IMR-90 (cell line): ENCODE measurements at regions not wholly inside any gene's neighbourhood (a gene's known extent, or its start where the extent isn't known, plus 50 kb on each side); places are given as distances from the start of the nearest gene placed in this dataset.
"Not testable (repeated sequence)": the region's sequence is repeated elsewhere in the genome, so short reads cannot be mapped to it uniquely, and the experiment has no call there.

Experiments used
- ATAC-seq: fragments of 200-7000 bp; cut with Tn5 transposase; 2 replicates; pipeline ENCODE4 v1.9.1; 2020; ENCODE audit warnings: low read depth, mild to moderate bottlenecking, moderate library complexity
- BruUV-seq: library from RNA; stranded (reverse); fragments of 400-500 nt; replicated peaks from 2 replicates; lab custom pipeline; 2021; lab: Mats Ljungman, UMichigan
- CTCF ChIA-PET: fragments of 300-600 bp; formaldehyde crosslinking; extraction: SDS; loops from one replicate; lab custom pipeline; 2021; ENCODE audit warnings: antibody characterized with exemption; lab: Yijun Ruan, JAX
- POLR2A ChIA-PET: fragments of 300-600 bp; sonication (Branson Sonifier 250); formaldehyde crosslinking; loops from one replicate; lab custom pipeline; 2022; ENCODE audit warnings: antibody characterized with exemption; ENCODE audit not compliant: unreplicated experiment; lab: Charles Lee
- DNase-seq: peaks from one replicate; pipeline ENCODE4 v3.0.0; 2013
- H2AFZ ChIP-seq: replicated peaks from 2 replicates; pipeline ENCODE3; 2013; ENCODE audit warnings: low read length, mild to moderate bottlenecking; ENCODE audit not compliant: poor library complexity
- H2AK5ac ChIP-seq: 2 replicates; pipeline ENCODE4 v1.6.1; 2013; ENCODE audit warnings: low read depth, low read length, inconsistent platforms
- H2AK9ac ChIP-seq: replicated peaks from 2 replicates; pipeline ENCODE3; 2013; ENCODE audit warnings: mild to moderate bottlenecking, low read depth, low read length, moderate library complexity; ENCODE audit not compliant: poor library complexity
- H2BK120ac ChIP-seq: 2 replicates; pipeline ENCODE4 v1.6.1; 2013; ENCODE audit warnings: low read depth, low read length, inconsistent platforms
- H2BK15ac ChIP-seq: 3 replicates; pipeline ENCODE4 v1.6.1; 2013; ENCODE audit warnings: low read depth, low read length, inconsistent platforms
- H2BK20ac ChIP-seq: 2 replicates; pipeline ENCODE4 v1.6.1; 2013; ENCODE audit warnings: low read depth, mild to moderate bottlenecking, inconsistent platforms, low read length, moderate library complexity
- H2BK5ac ChIP-seq: 2 replicates; pipeline ENCODE4 v1.6.1; 2013; ENCODE audit warnings: mild to moderate bottlenecking, low read depth, low read length, inconsistent platforms; ENCODE audit not compliant: poor library complexity, severe bottlenecking
- H3K14ac ChIP-seq: replicated peaks from 2 replicates; pipeline ENCODE4 v1.6.1; 2013; ENCODE audit warnings: low read depth, low read length, inconsistent platforms
- H3K18ac ChIP-seq: 2 replicates; pipeline ENCODE4 v1.6.1; 2013; ENCODE audit warnings: low read depth, low read length, control low read depth
- H3K23ac ChIP-seq: 2 replicates; pipeline ENCODE4 v1.6.1; 2013; ENCODE audit warnings: low read depth, low read length, inconsistent platforms
- H3K27ac ChIP-seq: 2 replicates; pipeline ENCODE4 v1.5.1; 2013; ENCODE audit warnings: mild to moderate bottlenecking, control low read depth, low read length; ENCODE audit not compliant: insufficient read depth
- H3K27me3 ChIP-seq: 2 replicates; pipeline ENCODE4 v1.6.1; 2013; ENCODE audit warnings: low read length; ENCODE audit not compliant: control insufficient read depth, insufficient read depth
- H3K36me3 ChIP-seq: 2 replicates; pipeline ENCODE4 v1.6.1; 2013; ENCODE audit warnings: low read length, mixed read lengths; ENCODE audit not compliant: control insufficient read depth, insufficient read depth
- H3K4ac ChIP-seq: 2 replicates; pipeline ENCODE4 v1.6.1; 2013; ENCODE audit warnings: low read depth, low read length, inconsistent platforms
- H3K4me1 ChIP-seq: 2 replicates; pipeline ENCODE4 v1.6.1; 2013; ENCODE audit warnings: low read length, mixed read lengths; ENCODE audit not compliant: control insufficient read depth, insufficient read depth
- H3K4me2 ChIP-seq: 2 replicates; pipeline ENCODE4 v1.6.1; 2013; ENCODE audit warnings: low read depth, mild to moderate bottlenecking, control low read depth, low read length, moderate library complexity
- H3K4me3 ChIP-seq: 2 replicates; pipeline ENCODE4 v1.5.1; 2013; ENCODE audit warnings: low read depth, mild to moderate bottlenecking, control low read depth, low read length, moderate library complexity; ENCODE audit not compliant: insufficient read depth
- H3K56ac ChIP-seq: 2 replicates; pipeline ENCODE4 v1.6.1; 2013; ENCODE audit warnings: low read length, inconsistent platforms; ENCODE audit not compliant: insufficient read depth; ENCODE audit errors: extremely low read depth
- H3K79me1 ChIP-seq, 2 experiments: 2 replicates each; pipeline ENCODE4 v1.6.1; 2013; ENCODE audit warnings: low read length in 2 of 2, inconsistent platforms in 1 of 2, low read depth in 1 of 2
- H3K9ac ChIP-seq: 2 replicates; pipeline ENCODE4 v1.6.1; 2013; ENCODE audit warnings: low read depth, low read length, control low read depth
- H3K9me1 ChIP-seq: 2 replicates; pipeline ENCODE4 v1.6.1; 2013; ENCODE audit warnings: low read length, inconsistent platforms; ENCODE audit not compliant: insufficient read depth
- H3K9me3 ChIP-seq: 2 replicates; pipeline ENCODE4 v1.6.1; 2013; ENCODE audit warnings: low read length; ENCODE audit not compliant: control insufficient read depth, insufficient read depth
- H4K20me1 ChIP-seq: 2 replicates; pipeline ENCODE4 v1.6.1; 2013; ENCODE audit warnings: low read length, inconsistent platforms; ENCODE audit not compliant: insufficient read depth
- H4K5ac ChIP-seq: 2 replicates; pipeline ENCODE4 v1.6.1; 2013; ENCODE audit warnings: mild to moderate bottlenecking, low read depth, low read length, control low read depth
- H4K8ac ChIP-seq, 2 experiments: 2 replicates each; pipeline ENCODE4 v1.6.1; 2013; ENCODE audit warnings: low read depth in 2 of 2, low read length in 2 of 2, control low read depth in 1 of 2, inconsistent platforms in 1 of 2
- H4K91ac ChIP-seq: 2 replicates; pipeline ENCODE4 v1.6.1; 2013; ENCODE audit warnings: low read depth, low read length, inconsistent platforms; ENCODE audit not compliant: insufficient read depth
- CHD1 ChIP-seq: IDR thresholded peaks from 2 replicates; pipeline ENCODE4 v1.6.1; 2012; ENCODE audit warnings: low read depth, low read length, improper control_type of control experiment
- ELK1 ChIP-seq: fragments of 150-350 bp; IDR thresholded peaks from 2 replicates; pipeline ENCODE4 v1.6.1; 2016; ENCODE audit warnings: low read depth, mild to moderate bottlenecking, low read length, moderate library complexity, borderline replicate concordance
- MAFK ChIP-seq: IDR thresholded peaks from 2 replicates; pipeline ENCODE4 v1.6.1; 2012; ENCODE audit warnings: low read depth, low read length, improper control_type of control experiment
- WGBS, 2 experiments: methylation state at CpG; one replicate each; pipeline versions ENCODE4 v1.1.5 to v1.1.7; 2013; ENCODE audit warnings: missing lambda C conversion rate in 2 of 2; ENCODE audit not compliant: insufficient read length in 1 of 2; ENCODE audit errors: extremely low coverage in 2 of 2; 5-methylcytosine and 5-hydroxymethylcytosine counted together
- dilution Hi-C: fragments of 300-500 bp; cut with HindIII; formaldehyde crosslinking; loops from one replicate; pipeline ENCODE4 v1.14.3; 2018; ENCODE audit warnings: low sequenced_read_pairs; ENCODE audit not compliant: unreplicated experiment
- in situ Hi-C: fragments of 300-500 bp; cut with MboI; formaldehyde crosslinking; loops from 3 replicates; pipeline ENCODE4 v1.14.3; 2019; ENCODE audit warnings: low sequenced_read_pairs, inconsistent platforms, mixed read lengths
- intact Hi-C: fragments of 100-400 bp; cut with micrococcal nuclease; formaldehyde crosslinking; loops from 2 replicates; pipeline ENCODE4 v1.10.0; 2022

GRCh38 chr18:30432349-30432748 lies 610.2 kb downstream of the DSC3 start:
- H3K4me3 ChIP-seq: no peak overlapping the region
- BruUV-seq: no TSS peak
- H2AK9ac ChIP-seq: no peak overlapping the region
- intact Hi-C loops: no loop called here
- no peak overlapping the region for H3K18ac ChIP-seq
- no peak overlapping the region for H2BK5ac ChIP-seq
- H2AK5ac ChIP-seq: no peak overlapping the region
- H3K9ac ChIP-seq: no peak overlapping the region
- no peak overlapping the region for H2BK20ac ChIP-seq
- dilution Hi-C loops: no loop called here
- H3K56ac ChIP-seq: no peak overlapping the region
- no peak overlapping the region for H3K27ac ChIP-seq
- no peak overlapping the region for H3K23ac ChIP-seq
- no peak for TF ChIP-seq CHD1
- no peak for TF ChIP-seq MAFK
- no peak for TF ChIP-seq ELK1
- H4K20me1 ChIP-seq: no peaks in the 10 kb centered on the region
- ATAC-seq (no peak), DNase-seq (no peak)
- in situ Hi-C loops: no loop called here
- H3K4me1 ChIP-seq: no peaks in the 10 kb centered on the region
- no peak overlapping the region for H3K4ac ChIP-seq
- no peaks in the 10 kb centered on the region for H3K27me3 ChIP-seq
- no peak overlapping the region for H4K5ac ChIP-seq
- no peak overlapping the region for H2BK15ac ChIP-seq
- no peak overlapping the region for H3K14ac ChIP-seq
- H3K79me1 ChIP-seq: no peaks in the 10 kb centered on the region
- peaks cover 2% of the 10 kb centered on the region; the same call in 1 of the 2 replicates for H3K9me3 ChIP-seq
- no peak overlapping the region for H2BK120ac ChIP-seq
- no CpG with 5 or more reads among the region's 2 CpGs for WGBS, 2 experiments
- no peak overlapping the region for H3K4me2 ChIP-seq
- POLR2A ChIA-PET: no interaction called here
- no peak overlapping the region for H2AFZ ChIP-seq
- no peaks in the 10 kb centered on the region for H3K36me3 ChIP-seq
- CTCF ChIA-PET: no interaction called here
- H4K91ac ChIP-seq: no peak overlapping the region
- H3K9me1 ChIP-seq: no peaks in the 10 kb centered on the region
- H4K8ac ChIP-seq: no peak overlapping the region

GRCh38 chr18:30419399-30419798 lies 623.1 kb downstream of the DSC3 start:
- H3K27me3 ChIP-seq, H2BK15ac ChIP-seq, DNase-seq, H3K4me3 ChIP-seq, BruUV-seq, H3K79me1 ChIP-seq, H3K36me3 ChIP-seq, intact Hi-C loops, H4K20me1 ChIP-seq, H3K4ac ChIP-seq, POLR2A ChIA-PET, H3K14ac ChIP-seq, H3K9ac ChIP-seq, H3K23ac ChIP-seq, H2BK5ac ChIP-seq, H4K91ac ChIP-seq, ATAC-seq, H2BK120ac ChIP-seq, H2AK9ac ChIP-seq, in situ Hi-C loops, dilution Hi-C loops, H4K5ac ChIP-seq, H3K4me1 ChIP-seq, H3K4me2 ChIP-seq, H3K18ac ChIP-seq, H2AK5ac ChIP-seq, H4K8ac ChIP-seq, H2BK20ac ChIP-seq, H3K56ac ChIP-seq, H2AFZ ChIP-seq, H3K9me3 ChIP-seq, CTCF ChIA-PET, H3K9me1 ChIP-seq, H3K27ac ChIP-seq: not testable (repeated sequence)
- 78% methylated on average over 7 of the region's 11 CpGs; no CpG with 5 or more reads in 1 of the 2 experiments for WGBS, 2 experiments
